Gastroesophageal sphincter (tissue), 3 donors: ENCODE measurements at regions not wholly inside any gene's neighbourhood (a gene's known extent, or its start where the extent isn't known, plus 50 kb on each side); places are given as distances from the start of the nearest gene placed in this dataset.

Source experiments
- EP300 ChIP-seq: sonication (generic); formaldehyde crosslinking; IDR thresholded peaks from one replicate; pipeline ENCODE4 v1.6.1; 2017; ENCODE audit warnings: antibody characterized with exemption, mild to moderate bottlenecking
- POLR2A ChIP-seq, 2 donors: fragments of 450-650 bp; IDR thresholded peaks; one replicate each; pipeline ENCODE4 v1.6.1; 2017; ENCODE audit warnings: antibody characterized with exemption in 2 of 2, mild to moderate bottlenecking in 2 of 2, moderate library complexity in 1 of 2
- POLR2AphosphoS5 ChIP-seq: sonication (generic); formaldehyde crosslinking; IDR thresholded peaks from one replicate; pipeline ENCODE4 v1.6.1; 2017; ENCODE audit warnings: antibody characterized with exemption
- TF ChIP-seq, protein P1 (sequence below), 4 experiments: fragments of 200-600 bp in 2 of 4; fragments of 450-650 bp in 2 of 4; sonication (generic) in 1 of 4; IDR thresholded peaks; one replicate each; pipeline ENCODE4 v1.5.1; 2017 to 2019; ENCODE audit warnings: antibody characterized with exemption in 4 of 4, mild to moderate bottlenecking in 2 of 4, moderate library complexity in 2 of 4

GRCh38 chr6:53398247-53399026, 49.7 kb upstream of the ELOVL5 start:
- TF ChIP-seq, protein P1, sequence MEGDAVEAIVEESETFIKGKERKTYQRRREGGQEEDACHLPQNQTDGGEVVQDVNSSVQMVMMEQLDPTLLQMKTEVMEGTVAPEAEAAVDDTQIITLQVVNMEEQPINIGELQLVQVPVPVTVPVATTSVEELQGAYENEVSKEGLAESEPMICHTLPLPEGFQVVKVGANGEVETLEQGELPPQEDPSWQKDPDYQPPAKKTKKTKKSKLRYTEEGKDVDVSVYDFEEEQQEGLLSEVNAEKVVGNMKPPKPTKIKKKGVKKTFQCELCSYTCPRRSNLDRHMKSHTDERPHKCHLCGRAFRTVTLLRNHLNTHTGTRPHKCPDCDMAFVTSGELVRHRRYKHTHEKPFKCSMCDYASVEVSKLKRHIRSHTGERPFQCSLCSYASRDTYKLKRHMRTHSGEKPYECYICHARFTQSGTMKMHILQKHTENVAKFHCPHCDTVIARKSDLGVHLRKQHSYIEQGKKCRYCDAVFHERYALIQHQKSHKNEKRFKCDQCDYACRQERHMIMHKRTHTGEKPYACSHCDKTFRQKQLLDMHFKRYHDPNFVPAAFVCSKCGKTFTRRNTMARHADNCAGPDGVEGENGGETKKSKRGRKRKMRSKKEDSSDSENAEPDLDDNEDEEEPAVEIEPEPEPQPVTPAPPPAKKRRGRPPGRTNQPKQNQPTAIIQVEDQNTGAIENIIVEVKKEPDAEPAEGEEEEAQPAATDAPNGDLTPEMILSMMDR (IDR thresholded peaks at IDR 0.05), result no peak
- no peak for TF ChIP-seq POLR2A (IDR thresholded peaks at IDR 0.05)
- no peak for TF ChIP-seq POLR2AphosphoS5
- TF ChIP-seq EP300, result no peak
